Parathyroid adenoma (tissue), 2 donors: ENCODE measurements at regions not wholly inside any gene's neighbourhood (a gene's known extent, or its start where the extent isn't known, plus 50 kb on each side); places are given as distances from the start of the nearest gene placed in this dataset.

Experiments used
- H2AFZ ChIP-seq: fragments of 300-600 bp; sonication (generic); one replicate; pipeline ENCODE4 v1.7.0; 2017; ENCODE audit warnings: antibody characterized with exemption, mild to moderate bottlenecking
- H3K27ac ChIP-seq: fragments of 300-600 bp; sonication (generic); one replicate; pipeline ENCODE4 v1.7.0; 2017
- H3K27me3 ChIP-seq: fragments of 300-600 bp; sonication (generic); one replicate; pipeline ENCODE4 v1.7.0; 2017; ENCODE audit warnings: low read length; ENCODE audit not compliant: control insufficient read depth, insufficient read depth
- H3K36me3 ChIP-seq: fragments of 300-600 bp; sonication (generic); one replicate; pipeline ENCODE4 v1.7.0; 2017; ENCODE audit warnings: low read length; ENCODE audit not compliant: control insufficient read depth, insufficient read depth
- H3K4me1 ChIP-seq: fragments of 300-600 bp; sonication (generic); one replicate; pipeline ENCODE4 v1.7.0; 2017; ENCODE audit warnings: control low read depth
- H3K4me2 ChIP-seq: fragments of 300-600 bp; sonication (generic); one replicate; pipeline ENCODE4 v1.7.0; 2017; ENCODE audit warnings: low read length
- H3K4me3 ChIP-seq: fragments of 300-600 bp; sonication (generic); one replicate; pipeline ENCODE4 v1.7.0; 2017; ENCODE audit warnings: low read depth, low read length
- H3K79me2 ChIP-seq: fragments of 300-600 bp; sonication (generic); one replicate; pipeline ENCODE4 v1.7.0; 2017; ENCODE audit warnings: control low read depth
- H3K9ac ChIP-seq: fragments of 300-600 bp; sonication (generic); one replicate; pipeline ENCODE4 v1.7.0; 2017; ENCODE audit warnings: mild to moderate bottlenecking
- H3K9me3 ChIP-seq: fragments of 300-600 bp; sonication (generic); one replicate; pipeline ENCODE4 v1.7.0; 2017; ENCODE audit warnings: low read length; ENCODE audit not compliant: control insufficient read depth
- TF ChIP-seq, protein P1 (sequence below): fragments of 300-600 bp; sonication (generic); IDR thresholded peaks from one replicate; pipeline ENCODE4 v1.7.0; 2017; ENCODE audit warnings: antibody characterized with exemption, mild to moderate bottlenecking
- donor health status: primary hyperparathyroidism.

- H3K36me3 ChIP-seq: no peaks in the 10 kb centered on the region
- H3K9ac ChIP-seq: no peak overlapping the region
- no peaks in the 10 kb centered on the region for H3K27me3 ChIP-seq
- no peaks in the 10 kb centered on the region for H3K79me2 ChIP-seq
- no peak overlapping the region for H3K4me2 ChIP-seq
- H3K27ac ChIP-seq: no peak overlapping the region
- H3K9me3 ChIP-seq: no peaks in the 10 kb centered on the region
- no peak overlapping the region for H2AFZ ChIP-seq
- H3K4me3 ChIP-seq: no peak overlapping the region
- TF ChIP-seq, protein P1, sequence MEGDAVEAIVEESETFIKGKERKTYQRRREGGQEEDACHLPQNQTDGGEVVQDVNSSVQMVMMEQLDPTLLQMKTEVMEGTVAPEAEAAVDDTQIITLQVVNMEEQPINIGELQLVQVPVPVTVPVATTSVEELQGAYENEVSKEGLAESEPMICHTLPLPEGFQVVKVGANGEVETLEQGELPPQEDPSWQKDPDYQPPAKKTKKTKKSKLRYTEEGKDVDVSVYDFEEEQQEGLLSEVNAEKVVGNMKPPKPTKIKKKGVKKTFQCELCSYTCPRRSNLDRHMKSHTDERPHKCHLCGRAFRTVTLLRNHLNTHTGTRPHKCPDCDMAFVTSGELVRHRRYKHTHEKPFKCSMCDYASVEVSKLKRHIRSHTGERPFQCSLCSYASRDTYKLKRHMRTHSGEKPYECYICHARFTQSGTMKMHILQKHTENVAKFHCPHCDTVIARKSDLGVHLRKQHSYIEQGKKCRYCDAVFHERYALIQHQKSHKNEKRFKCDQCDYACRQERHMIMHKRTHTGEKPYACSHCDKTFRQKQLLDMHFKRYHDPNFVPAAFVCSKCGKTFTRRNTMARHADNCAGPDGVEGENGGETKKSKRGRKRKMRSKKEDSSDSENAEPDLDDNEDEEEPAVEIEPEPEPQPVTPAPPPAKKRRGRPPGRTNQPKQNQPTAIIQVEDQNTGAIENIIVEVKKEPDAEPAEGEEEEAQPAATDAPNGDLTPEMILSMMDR: no peak
- no peaks in the 10 kb centered on the region for H3K4me1 ChIP-seq
Measured at GRCh38 chr15:36075333-36075732, 504.1 kb upstream of the CDIN1 start.

GRCh38 chr15:36079021-36079420, 500.4 kb upstream of the CDIN1 start:
- Histone ChIP-seq H3K9me3 (no peaks in the 10 kb centered on the region), H3K9ac (no peak overlapping the region)

GRCh38 chr15:36080759-36081158, 498.7 kb upstream of the CDIN1 start:
- no peak overlapping the region for H3K4me2 ChIP-seq
- H3K9ac ChIP-seq: no peak overlapping the region
- H2AFZ ChIP-seq: no peak overlapping the region
- no peaks in the 10 kb centered on the region for H3K4me1 ChIP-seq
- H3K27ac ChIP-seq: no peak overlapping the region
- H3K36me3 ChIP-seq: no peaks in the 10 kb centered on the region
- H3K79me2 ChIP-seq: no peaks in the 10 kb centered on the region
- TF ChIP-seq, protein P1: no peak
- no peak overlapping the region for H3K4me3 ChIP-seq
- H3K9me3 ChIP-seq: no peaks in the 10 kb centered on the region
- no peaks in the 10 kb centered on the region for H3K27me3 ChIP-seq

More at GRCh38 chr15:36079021-36079420, 500.4 kb upstream of the CDIN1 start:
- Histone ChIP-seq H3K4me2 (no peak overlapping the region), H3K4me3 (no peak overlapping the region), H3K79me2 (no peaks in the 10 kb centered on the region), H3K36me3 (no peaks in the 10 kb centered on the region), H2AFZ (no peak overlapping the region), H3K27me3 (no peaks in the 10 kb centered on the region), H3K27ac (no peak overlapping the region), H3K4me1 (no peaks in the 10 kb centered on the region)
- TF ChIP-seq, protein P1: no peak

DNA sequence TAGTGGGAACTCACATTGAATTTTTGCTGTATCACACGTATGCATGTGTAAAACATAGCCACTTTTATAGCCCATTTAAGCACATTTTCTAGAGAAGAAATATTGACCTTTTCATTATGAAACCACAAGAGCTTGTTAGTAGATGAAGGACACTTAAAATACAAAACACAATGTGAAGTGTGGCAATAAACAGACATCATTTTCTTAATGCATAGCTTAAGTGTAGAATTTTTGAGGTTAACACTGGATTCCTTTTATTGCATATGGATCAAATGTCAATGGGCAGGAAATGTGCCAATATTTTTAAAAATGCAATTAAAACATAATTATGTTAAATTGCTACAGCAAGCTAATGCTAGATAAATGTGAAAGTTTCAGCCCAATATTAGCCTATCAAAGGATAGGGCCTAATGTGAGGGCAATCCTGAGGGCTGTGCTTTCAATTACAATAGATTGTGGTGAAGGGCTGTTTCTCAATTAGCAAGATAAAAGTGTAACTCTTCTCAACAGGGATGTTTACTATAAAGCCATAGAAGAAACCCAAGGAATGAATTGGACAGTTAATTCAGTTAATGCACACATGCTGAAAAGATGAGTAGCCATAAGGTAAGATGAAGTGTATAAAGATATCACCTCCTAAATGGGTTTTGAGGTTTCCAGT, 489.0 kb upstream of the CDIN1 start:
- no peaks in the 10 kb centered on the region for H3K79me2 ChIP-seq
- no peak overlapping the region for H3K4me3 ChIP-seq
- H3K4me1 ChIP-seq: no peaks in the 10 kb centered on the region
- no peak overlapping the region for H3K4me2 ChIP-seq
- no peak overlapping the region for H2AFZ ChIP-seq
- H3K27me3 ChIP-seq: no peaks in the 10 kb centered on the region
- H3K27ac ChIP-seq: no peak overlapping the region
- H3K36me3 ChIP-seq: no peaks in the 10 kb centered on the region
- TF ChIP-seq, protein P1: no peak
- H3K9me3 ChIP-seq: no peaks in the 10 kb centered on the region
- no peak overlapping the region for H3K9ac ChIP-seq
